ENCODE measurements at regions not wholly inside any gene's neighbourhood (a gene's known extent, or its start where the extent isn't known, plus 50 kb on each side); places are given as distances from the start of the nearest gene placed in this dataset.

- Mint-ChIP-seq H3K9me3 (ENCODE audit: unreplicated experiment) (no peaks in the 10 kb centered on the region), H3K27ac (ENCODE audit: unreplicated experiment) (no peak overlapping the region), H3K36me3 (ENCODE audit: low read depth, unreplicated experiment) (peaks cover 3% of the 10 kb centered on the region), H3K4me3 (ENCODE audit: unreplicated experiment) (no peak overlapping the region), H3K27me3 (ENCODE audit: unreplicated experiment) (peaks cover 1% of the 10 kb centered on the region), H3K4me1 (ENCODE audit: unreplicated experiment) (peaks cover 5% of the 10 kb centered on the region)
- DNase-seq (ENCODE audit: low spot score) = no peak
- peak; percentile 70 for TF ChIP-seq CTCF (IDR thresholded peaks at IDR 0.05; ENCODE audit: unreplicated experiment)
Observed at GRCh38 chr1:65059930-65060538, 88.0 kb upstream of the AK4 start.

- no peak for DNase-seq (ENCODE audit: low spot score)
- peaks cover 15% of the 10 kb centered on the region for H3K4me1 Mint-ChIP-seq (ENCODE audit: unreplicated experiment)
- H3K27ac Mint-ChIP-seq (ENCODE audit: unreplicated experiment) = no peak overlapping the region
- H3K27me3 Mint-ChIP-seq (ENCODE audit: unreplicated experiment) = peaks cover 4% of the 10 kb centered on the region
- H3K9me3 Mint-ChIP-seq (ENCODE audit: unreplicated experiment) = no peaks in the 10 kb centered on the region
- H3K36me3 Mint-ChIP-seq (ENCODE audit: low read depth, unreplicated experiment) = no peaks in the 10 kb centered on the region
- TF ChIP-seq CTCF (IDR thresholded peaks at IDR 0.05; ENCODE audit: unreplicated experiment) = no peak
- H3K4me3 Mint-ChIP-seq (ENCODE audit: unreplicated experiment) = no peak overlapping the region
Observed at GRCh38 chr1:65062339-65062738, 85.7 kb upstream of the AK4 start.

GRCh38 chr1:65063025-65063424 lies 85.0 kb upstream of the AK4 start:
- no peak overlapping the region for H3K27ac Mint-ChIP-seq (ENCODE audit: unreplicated experiment)
- DNase-seq (ENCODE audit: low spot score) = no peak
- TF ChIP-seq CTCF (IDR thresholded peaks at IDR 0.05; ENCODE audit: unreplicated experiment) = no peak
- H3K27me3 Mint-ChIP-seq (ENCODE audit: unreplicated experiment) = peaks cover 8% of the 10 kb centered on the region
- no peaks in the 10 kb centered on the region for H3K9me3 Mint-ChIP-seq (ENCODE audit: unreplicated experiment)
- no peaks in the 10 kb centered on the region for H3K36me3 Mint-ChIP-seq (ENCODE audit: low read depth, unreplicated experiment)
- H3K4me1 Mint-ChIP-seq (ENCODE audit: unreplicated experiment) = peaks cover 15% of the 10 kb centered on the region
- no peak overlapping the region for H3K4me3 Mint-ChIP-seq (ENCODE audit: unreplicated experiment)

- no peak for TF ChIP-seq CTCF (IDR thresholded peaks at IDR 0.05; ENCODE audit: unreplicated experiment)
- no peaks in the 10 kb centered on the region for H3K36me3 Mint-ChIP-seq (ENCODE audit: low read depth, unreplicated experiment)
Observed at GRCh38 chr1:65064981-65065380, 83.0 kb upstream of the AK4 start.

GRCh38 chr1:65065524-65066418 lies 82.2 kb upstream of the AK4 start:
- no peaks in the 10 kb centered on the region for H3K9me3 Mint-ChIP-seq (ENCODE audit: unreplicated experiment)
- no peak for TF ChIP-seq CTCF (IDR thresholded peaks at IDR 0.05; ENCODE audit: unreplicated experiment)
- peak overlapping the region; percentile 70 for H3K27ac Mint-ChIP-seq (ENCODE audit: unreplicated experiment)
- peaks cover 7% of the 10 kb centered on the region for H3K27me3 Mint-ChIP-seq (ENCODE audit: unreplicated experiment)
- H3K36me3 Mint-ChIP-seq (ENCODE audit: low read depth, unreplicated experiment) = no peaks in the 10 kb centered on the region
- peak; percentile 43 for DNase-seq (ENCODE audit: low spot score)
- peaks cover 24% of the 10 kb centered on the region for H3K4me1 Mint-ChIP-seq (ENCODE audit: unreplicated experiment)
- peak overlapping the region; percentile 93 for H3K4me3 Mint-ChIP-seq (ENCODE audit: unreplicated experiment)

More at GRCh38 chr1:65064981-65065380, 83.0 kb upstream of the AK4 start:
- Mint-ChIP-seq H3K4me3 (ENCODE audit: unreplicated experiment) (peak overlapping the region; percentile 93), H3K27ac (ENCODE audit: unreplicated experiment) (peak overlapping the region; percentile 6), H3K4me1 (ENCODE audit: unreplicated experiment) (peaks cover 24% of the 10 kb centered on the region), H3K9me3 (ENCODE audit: unreplicated experiment) (no peaks in the 10 kb centered on the region), H3K27me3 (ENCODE audit: unreplicated experiment) (peaks cover 7% of the 10 kb centered on the region)
- DNase-seq (ENCODE audit: low spot score) = no peak
